ENCODE measurements at regions not wholly inside any gene's neighbourhood (a gene's known extent, or its start where the extent isn't known, plus 50 kb on each side); places are given as distances from the start of the nearest gene placed in this dataset.
"Not testable (repeated sequence)": the region's sequence is repeated elsewhere in the genome, so short reads cannot be mapped to it uniquely, and the experiment has no call there.

DNA sequence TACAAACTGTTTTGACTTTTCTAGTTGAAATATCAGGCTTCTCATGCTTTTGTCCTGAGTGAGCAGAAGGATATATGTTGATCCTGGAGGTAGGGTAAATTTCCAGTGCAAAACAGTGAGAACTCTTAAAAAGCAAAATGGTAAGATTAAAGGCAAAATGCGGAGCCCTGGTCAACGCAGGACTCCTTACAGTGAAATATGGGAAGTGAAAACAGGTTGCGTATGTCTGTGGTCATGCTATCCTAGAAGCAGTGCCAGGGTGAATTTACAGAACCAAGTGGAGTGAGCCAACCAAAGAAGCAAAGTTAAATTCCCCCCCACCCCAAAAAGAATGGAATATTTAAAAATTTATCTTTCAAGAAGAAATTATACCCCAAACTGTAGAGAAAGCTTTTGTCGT is 256.4 kb downstream of the NR2F2 start:
- peak; percentile 2 for DNase-seq

DNA sequence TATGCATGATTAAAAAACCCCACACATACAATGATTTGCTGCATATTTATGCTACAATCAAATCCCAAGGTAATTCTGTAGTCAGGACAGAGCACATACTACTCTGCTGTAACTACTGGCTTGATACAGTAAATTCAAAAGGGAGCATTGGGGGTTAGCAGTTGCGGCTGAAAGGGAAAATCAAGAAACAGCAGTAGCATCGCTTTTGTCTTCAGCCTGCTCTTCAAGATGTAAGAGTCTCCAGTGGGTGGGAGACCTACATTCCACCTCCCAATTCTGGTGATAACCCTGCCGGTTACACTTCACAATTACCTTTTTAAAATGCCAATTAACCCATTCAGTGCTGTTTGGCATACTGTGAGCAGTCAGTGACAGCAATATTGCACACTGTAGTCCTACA is 259.4 kb downstream of the NR2F2 start:
- DNase-seq = no peak

DNA sequence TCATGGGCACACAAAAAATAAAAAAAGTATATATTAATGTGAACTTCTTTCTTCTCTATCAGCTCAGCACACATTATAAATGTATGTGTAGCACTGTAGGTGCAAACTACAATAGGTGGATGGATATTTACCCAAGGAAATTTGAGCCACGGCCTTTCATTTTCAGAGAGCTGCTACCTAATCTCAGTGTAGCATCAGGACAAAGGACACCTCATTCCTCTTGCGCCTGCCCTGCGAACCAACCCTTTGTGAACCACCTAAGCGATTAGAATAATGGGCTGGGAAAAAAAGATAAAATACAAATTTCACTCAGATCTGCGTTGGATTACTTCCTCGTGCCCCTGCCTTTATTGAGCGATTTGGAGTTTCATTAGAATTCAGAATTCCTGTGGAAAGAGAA is 263.2 kb downstream of the NR2F2 start:
- no peak for DNase-seq

DNA sequence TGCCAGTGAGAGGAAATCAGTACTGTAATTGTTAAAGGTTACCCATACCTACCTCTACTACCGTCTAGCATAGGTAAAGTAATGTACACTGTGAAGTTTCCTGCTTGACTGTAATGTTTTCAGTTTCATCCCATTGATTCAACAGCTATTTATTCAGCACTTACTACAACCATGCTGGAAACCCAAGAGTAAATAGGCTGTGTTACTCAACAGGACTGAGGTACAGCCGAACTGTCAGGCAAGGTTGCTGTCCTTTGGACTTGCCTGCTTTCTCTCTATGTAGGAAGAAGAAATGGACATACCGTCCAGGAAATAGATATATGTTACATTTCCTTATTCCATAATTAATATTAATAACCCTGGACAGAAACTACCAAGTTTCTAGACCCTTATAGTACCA is 265.5 kb downstream of the NR2F2 start:
- no peak for DNase-seq

DNA sequence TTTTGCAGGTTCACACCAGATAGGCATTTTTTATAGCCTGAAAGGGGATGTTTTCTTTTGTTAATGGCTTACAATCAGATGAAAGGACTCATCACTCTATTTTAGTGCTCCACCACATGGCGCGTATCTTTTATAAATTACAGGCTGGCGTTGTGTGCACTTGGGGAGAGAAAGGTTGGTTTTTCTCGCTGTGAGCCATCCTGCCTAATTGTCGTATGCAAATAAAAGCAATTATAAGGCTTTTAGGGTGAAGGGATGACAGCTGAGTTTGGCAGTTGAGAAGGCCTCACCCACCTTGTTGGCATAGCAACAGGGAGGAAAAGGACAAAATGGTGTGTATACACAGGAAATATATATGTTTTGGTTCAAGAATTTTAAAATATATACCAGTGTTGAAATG is 268.0 kb downstream of the NR2F2 start:
- no peak for DNase-seq

DNA sequence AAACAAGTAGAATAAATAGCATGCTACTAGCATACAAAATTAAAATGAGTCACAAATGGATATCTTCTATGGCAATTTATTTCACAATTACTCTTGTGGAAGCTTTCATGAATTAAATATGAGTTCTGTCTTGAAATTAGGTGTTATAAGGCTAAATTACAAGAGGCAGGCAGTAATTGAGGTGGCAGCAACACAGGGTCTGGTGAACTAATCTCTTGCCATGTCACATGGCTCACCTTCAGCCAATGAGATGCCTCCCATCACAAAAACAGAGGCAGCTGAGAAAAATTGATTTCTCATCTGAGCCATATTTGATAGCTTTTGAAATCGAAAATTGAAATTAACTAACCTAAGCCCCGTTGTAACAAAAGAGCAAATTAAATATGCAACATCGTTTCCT is 268.8 kb downstream of the NR2F2 start:
- DNase-seq = no peak

DNA sequence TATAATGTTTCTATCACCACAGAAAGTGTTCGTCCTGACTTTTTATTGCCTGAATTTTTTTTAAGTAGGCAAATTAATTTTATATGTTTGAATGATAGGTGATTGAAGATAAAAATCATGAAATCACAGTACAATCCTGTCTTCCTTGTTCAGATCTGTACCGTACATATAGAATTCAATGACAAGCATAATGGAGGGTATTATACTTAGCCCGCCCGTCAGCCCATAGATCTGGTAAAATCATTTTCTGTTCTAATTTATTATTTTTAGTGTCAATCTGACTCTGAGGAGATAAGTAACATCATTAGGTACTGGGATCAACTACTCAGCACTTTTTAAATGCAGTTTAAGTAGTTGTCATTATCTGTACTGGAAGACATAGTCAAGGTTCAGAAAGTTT is 269.9 kb downstream of the NR2F2 start:
- DNase-seq = no peak

DNA sequence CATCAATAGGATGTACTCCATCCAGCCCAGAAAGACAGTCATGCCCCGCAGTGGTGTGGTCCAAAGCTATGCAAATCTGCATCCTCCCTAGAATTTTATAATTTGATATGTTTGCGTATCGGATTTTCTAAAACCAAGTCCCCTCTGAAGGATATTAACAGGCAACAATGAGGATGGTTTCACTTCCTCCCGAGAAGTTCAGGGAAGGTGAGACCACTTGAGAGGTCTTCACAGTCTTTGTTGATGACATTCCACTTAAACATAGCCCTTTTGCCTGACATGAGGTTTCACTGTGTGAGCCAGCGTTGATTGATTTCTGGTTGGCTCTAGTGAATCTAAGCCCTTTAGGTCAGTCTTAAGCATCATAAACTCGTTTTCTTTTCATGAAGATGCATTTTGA is 276.1 kb downstream of the NR2F2 start:
- DNase-seq = no peak

DNA sequence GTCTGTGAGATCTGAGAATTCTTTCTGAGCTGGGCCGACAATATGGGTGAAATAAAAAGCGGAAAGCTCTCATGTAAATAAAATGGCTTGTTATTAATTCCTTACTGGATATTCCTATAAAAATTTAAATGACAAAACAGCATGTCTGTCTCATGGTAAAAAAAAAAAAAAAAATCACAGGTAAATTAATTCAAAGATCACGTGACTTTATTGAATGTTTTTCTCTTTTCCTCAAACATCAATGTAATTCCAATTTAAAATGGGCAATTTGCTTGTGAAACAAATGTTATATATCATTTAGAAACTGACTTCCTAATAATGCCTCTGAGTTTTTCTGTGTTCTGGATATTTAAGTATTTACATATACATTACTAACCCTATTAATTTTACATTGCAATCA is 280.3 kb downstream of the NR2F2 start:
- DNase-seq = no peak

DNA sequence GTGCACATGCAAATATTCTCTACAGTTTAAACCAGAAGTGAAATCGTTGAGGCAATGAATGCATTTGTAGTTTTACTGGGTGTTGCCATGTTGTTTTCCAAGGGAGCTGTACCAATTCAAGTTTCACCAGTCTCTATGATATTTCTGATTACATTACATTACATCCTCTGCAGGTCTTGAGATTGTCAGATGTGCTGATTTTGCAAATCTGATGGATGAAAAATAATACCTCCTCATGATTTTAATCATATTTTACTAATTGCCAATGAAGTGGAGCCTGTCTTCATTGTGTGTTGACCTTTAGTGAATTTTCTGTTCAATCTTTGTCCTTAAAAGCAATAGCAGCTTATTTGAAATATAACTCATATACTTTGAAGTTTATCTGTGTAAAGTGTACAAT is 282.4 kb downstream of the NR2F2 start:
- no peak for DNase-seq

DNA sequence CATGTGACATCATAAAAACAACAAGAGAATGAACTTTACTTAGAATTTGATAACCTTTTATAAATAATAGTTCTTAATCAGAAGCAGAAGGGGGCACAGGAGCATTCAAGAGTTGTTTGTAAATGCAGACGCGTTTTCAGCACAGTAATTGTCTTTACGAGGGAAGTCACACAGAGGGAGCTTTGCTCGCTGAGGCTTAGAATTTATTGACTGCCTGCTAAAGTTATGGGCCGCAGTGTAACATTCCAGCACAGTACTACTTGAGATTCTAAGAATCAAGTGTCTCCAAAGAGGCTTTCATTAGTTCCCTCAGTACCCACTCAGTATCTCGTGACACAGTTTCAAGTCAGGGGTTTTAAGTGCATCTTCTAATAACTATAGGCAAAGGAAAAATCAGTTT is 288.7 kb downstream of the NR2F2 start:
- no peak for DNase-seq

DNA sequence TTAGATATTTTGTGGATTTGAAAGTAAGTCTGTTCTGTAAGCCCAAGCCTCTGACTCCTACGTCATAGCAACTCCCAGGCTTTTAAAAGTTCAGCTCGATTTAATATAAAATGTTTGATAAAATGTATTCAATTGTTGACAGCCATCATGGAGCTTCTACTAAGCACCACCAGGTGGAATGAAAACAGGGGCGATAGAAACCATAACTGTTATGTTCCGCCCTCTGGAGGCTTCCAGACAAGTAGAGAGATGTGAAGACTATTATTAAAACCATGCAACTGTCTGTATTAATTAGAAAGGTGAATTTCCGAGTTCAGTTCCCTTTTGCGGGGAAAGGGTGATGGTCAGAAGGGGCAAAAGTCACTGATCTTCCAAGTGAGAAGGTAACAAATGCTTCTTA is 292.2 kb downstream of the NR2F2 start:
- no peak for DNase-seq

DNA sequence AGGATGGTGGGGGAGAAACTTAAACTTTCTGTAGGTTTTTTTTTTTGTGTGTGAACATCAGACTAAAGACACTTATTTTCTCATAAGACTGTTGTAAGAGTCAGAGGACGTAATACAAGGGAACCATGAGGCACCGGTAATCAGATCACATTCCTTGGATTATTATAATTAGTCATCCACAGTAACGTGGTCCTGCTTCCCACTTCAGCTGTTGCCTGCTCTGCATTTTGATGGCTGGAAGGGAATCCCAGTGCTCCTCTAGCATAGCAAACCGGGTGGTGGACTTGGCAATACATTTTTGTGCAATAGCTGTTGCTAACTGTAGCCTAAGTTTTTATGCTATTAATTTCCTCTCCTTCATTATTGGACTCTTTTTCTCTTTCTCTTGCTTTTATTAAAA is 294.8 kb downstream of the NR2F2 start:
- no peak for DNase-seq

DNA sequence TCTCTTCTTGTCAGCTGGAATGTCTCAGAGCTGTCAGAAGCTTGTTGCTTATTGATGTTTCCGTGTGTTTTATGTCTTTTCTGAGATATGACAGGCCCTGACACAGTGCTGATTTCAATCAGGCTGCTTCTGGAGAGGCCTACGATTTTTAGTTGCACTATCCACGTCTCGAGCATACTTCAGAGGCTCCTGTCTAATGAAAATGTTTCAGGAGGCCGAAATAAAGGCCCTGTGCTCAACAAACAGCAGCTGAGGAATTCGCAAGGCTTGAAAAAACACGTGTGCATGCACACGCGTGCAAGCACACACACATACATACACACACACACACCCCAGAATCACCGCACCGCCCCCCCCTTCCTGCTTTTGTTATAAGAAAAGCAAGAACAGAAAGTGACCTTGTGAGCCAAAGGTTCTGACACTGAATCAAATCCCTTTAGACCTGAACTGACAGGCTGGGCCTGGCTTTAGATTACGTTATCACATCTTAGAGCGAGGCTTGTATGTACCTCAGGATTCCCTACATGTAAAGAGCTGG is 296.6 kb downstream of the NR2F2 start:
- DNase-seq = no peak

DNA sequence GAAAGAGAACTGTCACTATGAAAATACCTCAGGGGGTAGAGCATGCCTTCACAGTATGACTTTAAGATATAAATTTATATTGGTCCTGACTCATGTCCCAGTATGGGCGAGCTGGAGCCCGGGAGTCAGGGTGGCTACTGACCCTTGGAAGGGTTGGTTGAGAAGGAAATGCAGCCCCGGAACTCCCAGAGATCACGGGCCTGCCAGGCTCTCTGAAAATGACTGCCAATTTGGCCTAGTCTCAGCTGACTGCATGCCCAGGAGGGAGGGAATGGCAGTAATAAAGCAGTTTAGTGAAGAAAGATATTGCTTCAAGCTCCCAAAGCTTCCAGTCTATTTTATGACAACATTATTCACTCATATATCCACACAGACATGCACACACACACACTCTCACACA is 299.0 kb downstream of the NR2F2 start:
- DNase-seq = no peak

DNA sequence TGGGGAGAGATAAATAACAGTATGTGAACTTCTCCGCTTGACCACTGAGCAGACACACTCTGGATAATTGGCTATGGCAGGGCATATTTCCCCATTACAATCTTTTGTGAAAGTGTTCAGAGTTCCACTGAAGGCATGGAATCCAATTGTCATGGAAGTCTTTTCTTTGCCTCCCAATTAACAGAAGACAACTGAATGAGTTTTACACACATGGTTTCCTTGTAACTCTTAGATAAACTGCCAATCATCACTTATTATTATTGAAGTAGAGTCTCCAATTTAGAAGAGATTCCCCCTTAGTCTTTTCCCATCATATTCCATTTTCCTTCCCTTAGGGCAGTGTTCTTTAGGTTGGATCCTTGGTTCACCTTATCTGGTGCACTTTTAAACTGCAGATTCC is 308.3 kb downstream of the NR2F2 start:
- DNase-seq = no peak

DNA sequence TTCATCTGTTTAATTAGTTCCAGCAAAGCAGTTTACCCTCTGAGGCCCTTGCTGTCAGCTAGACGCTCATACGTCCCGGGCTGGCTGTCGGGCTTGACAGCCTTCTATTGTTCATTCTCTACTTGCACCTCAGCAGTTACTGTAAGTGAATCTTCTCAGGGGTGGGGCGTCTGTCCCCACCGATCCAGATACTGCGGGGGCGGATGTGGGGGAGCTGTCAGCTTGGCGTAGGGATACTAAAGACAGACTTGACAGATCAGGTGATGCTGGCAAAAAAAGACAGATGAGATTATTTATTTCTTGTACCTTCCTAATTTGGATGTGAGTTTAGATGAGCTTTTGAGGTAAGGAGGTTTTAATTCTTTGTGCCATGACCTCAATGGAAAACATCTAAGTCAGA is 315.3 kb downstream of the NR2F2 start:
- no peak for DNase-seq

DNA sequence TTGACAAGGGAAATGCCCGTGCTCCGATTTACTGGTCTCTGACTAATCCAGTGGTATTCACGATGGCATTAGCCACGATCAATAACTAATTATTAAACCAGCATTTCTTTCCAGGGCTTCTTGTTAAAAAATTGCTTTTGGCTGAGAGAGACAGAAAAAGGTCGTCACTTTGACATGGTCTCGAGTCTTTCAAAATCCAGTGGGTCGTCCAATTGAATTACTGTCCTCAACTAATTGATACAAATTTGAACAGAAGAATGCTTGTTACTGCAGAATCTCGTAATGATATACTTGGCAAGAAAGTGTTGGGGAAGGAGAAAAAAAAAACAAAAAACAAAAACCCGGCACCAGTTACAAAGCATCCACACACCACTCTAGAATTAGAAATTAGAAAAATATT is 318.4 kb downstream of the NR2F2 start:
- no peak for DNase-seq

DNA sequence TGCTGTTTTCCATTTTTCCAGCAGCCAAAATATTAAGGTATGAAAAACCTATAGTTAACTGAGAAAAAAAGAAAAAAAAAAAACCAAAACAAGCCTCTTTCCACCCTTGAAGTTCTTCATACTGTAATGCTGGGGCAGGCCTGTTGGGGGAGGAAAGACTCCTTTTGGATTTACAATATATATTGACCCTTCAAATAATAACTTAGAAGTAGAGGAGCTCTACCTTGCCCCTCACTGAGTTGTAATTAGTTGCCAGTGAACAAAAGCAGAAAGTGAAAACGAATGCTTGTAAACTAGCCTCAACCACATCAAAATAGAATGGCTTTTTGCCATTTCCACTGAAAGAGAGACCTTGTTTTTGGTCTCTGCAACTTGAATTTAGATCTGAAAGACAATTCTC is 326.6 kb downstream of the NR2F2 start:
- DNase-seq = no peak

DNA sequence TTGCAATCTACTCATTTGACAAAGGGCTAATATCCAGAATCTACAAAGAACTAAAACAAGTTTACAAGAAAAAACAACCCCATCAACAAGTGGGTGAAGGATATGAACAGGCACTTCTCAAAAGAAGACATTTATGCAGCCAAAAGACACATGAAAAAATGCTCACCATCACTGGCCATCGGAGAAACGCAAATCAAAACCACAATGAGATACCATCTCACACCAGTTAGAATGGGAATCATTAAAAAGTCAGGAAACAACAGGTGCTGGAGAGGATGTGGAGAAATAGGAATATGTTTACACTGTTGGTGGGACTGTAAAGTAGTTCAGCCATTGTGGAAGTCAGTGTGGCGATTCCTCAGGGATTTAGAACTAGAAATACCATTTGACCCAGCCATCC is 336.5 kb downstream of the NR2F2 start:
- not testable (repeated sequence) for DNase-seq

DNA sequence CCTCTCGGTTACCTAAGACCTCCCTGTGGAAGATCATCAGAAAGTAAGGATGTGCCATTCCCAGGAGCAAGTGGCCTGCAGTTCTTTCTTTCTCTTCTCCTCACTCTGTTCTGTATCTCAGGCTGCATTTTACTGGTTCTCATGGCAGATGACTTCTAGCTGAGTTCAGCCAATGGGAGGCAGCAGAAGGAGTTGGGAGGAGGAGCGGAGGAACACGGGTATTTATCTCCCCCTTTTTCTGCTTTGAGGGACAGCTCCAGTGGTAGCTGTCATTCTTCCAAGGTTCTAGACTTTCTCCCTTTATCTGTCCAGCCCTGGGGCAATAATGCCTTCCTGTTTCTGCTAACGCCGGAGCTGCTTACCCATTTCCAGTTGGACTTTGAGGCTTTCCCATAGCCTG is 339.9 kb downstream of the NR2F2 start:
- no peak for DNase-seq

DNA sequence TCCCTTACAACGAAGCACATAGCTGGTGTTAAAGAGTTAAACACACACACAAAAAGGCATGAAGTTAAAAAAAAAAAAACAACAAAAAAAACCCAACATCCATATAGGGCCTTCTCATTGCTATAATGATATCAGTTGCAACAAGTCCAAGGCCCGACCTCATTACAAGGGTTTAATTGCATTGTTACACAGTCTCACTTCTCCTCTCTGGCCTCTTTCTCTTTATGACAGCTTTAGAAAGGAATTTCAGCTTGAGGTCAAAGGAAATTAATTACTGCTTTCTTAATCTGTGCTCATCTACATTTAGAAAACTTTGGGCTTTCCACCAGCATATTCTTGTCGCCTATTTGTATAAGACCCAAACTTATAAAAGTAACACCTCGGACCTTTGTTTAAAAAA is 342.1 kb downstream of the NR2F2 start:
- DNase-seq = no peak

DNA sequence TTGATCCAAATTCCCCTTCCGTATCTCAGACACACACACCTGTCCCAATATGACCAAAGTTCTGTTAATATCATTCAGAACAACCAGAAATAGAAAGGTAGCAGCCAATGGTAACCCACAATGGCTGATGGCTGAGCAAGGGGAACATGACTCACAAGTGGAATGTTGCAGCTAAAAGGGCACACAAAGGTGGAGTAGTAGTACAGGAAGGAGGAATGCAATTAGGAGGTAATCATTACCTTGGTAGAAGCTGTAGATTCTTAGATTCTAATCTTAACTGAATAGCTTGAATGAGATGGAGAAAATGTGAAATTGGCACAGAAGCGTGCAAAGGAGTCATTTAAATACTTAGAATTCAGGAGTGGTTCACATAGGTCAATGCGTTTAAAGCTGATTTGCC is 347.9 kb downstream of the NR2F2 start:
- no peak for DNase-seq

DNA sequence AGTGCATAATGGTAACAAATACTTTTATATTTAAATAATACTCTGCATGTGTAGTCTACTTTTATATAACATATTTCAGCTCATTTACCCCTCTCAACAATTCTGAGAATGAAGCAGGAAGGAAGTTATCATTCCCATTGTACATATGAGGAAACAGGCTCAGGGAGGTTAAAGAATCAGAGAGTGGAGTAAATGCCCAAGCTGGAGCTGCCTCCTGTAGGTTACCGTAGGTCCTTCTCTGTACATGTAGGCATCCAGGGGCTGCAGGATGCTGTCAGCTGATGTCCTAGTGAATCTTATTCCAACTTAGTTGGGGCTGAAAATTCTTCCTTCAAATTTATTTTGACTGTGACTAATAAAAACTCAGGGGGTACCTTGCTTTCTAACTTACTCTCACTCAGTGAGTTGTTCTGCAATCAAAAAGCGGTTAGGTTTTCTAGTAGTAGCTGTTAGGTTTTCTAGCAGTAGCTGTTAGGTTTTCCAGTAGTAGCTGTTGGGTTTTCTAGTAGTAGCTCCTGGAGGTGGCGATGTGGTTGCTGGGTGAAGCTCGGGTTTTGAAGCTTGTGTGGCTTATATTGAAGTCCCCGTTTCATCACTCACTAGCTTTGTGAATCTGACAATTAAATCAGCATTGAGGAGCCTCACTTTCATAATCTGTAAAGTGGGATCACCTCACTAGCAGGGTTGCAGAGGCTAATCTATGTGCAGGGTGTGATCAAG is 357.0 kb downstream of the NR2F2 start:
- DNase-seq = no peak

DNA sequence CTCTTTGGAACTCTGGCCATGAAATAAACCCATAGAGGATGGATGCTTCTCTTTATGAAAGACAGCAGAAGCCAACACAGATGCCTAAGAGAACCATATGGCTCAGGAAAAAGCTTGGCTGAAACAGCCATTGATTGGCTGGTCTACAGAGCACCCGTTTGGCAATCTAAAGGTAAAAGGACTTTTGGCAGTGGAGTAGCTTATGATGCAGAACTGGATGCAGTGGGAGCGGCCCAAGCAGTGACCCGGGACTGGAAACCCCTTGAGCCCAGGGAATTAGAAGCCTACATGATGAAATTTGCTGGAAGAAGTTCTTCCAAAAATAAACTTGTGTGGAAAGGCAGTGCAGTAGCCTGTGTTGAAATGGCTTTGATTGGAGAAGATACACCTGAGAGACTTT is 360.2 kb downstream of the NR2F2 start:
- no peak for DNase-seq

DNA sequence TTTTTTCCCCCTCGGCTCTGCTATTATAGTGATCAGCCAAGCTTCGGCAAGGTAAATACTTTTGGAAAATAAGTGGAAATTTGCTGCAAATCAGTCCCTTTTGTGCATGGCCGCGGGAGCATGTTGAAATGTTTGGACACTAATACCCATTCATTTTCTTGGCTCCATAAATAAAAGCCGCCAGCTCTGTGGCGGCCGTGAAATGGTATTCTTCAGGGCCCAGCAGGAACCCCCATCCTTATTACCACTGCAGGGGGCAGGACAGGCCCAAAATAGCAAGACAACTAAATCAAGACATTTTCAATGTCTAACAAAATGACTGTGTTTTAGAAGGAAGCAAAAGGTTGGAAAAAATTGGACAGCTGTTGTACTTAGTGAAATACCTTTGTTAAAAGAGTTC is 362.3 kb downstream of the NR2F2 start:
- no peak for DNase-seq

Data from CD4-positive, alpha-beta T cell treated with Interleukin-12 subunit alpha and Interleukin-12 subunit beta, for 1 hour (primary cell).